ENCODE measurements at regions not wholly inside any gene's neighbourhood (a gene's known extent, or its start where the extent isn't known, plus 50 kb on each side); places are given as distances from the start of the nearest gene placed in this dataset.

DNA sequence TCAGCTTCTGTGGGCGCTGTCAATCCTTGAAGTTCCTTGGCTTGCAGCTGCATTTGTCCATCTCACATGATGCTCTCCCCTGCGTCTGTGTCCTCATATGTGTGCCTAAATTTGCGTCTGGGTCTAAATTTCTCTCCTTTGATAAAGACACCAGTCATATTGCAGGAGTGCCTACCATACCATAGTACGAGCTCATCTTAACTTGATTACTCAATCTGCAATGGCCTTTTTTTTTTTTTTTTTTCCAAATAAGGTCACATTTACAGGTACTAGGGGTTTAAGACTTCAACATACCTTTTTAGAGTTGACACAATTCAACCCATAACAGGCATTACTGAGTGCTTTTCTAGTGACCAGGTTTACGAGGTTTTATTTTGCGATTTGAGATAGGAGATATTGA lies 233.3 kb upstream of the TBX3 start:
- H3K9me3 ChIP-seq (ENCODE audit: control insufficient read depth, low read length): peaks cover 4% of the 10 kb centered on the region
- H3K27ac ChIP-seq (ENCODE audit: low read depth in 1 of 2, low read length in 2 of 2): no peak overlapping the region
- WGBS, 2 donors: 89 to 95% methylated on average over 6 of the region's 6 CpGs
- no peak overlapping the region for H3K4me3 ChIP-seq (ENCODE audit: low read length in 2 of 2)
- no peaks in the 10 kb centered on the region for H3K36me3 ChIP-seq (ENCODE audit: control insufficient read depth in 1 of 2, insufficient read depth in 2 of 2, low read length in 1 of 2)
- ATAC-seq (ENCODE audit: low FRiP score) (no peak), DNase-seq (no peak)
- H3K4me1 ChIP-seq (ENCODE audit: control insufficient read depth in 1 of 2, insufficient read depth in 2 of 2, low read length in 2 of 2): no peaks in the 10 kb centered on the region
- intact Hi-C loops (cut with DNase I): no loop called here
- H3K27me3 ChIP-seq (ENCODE audit: control insufficient read depth in 1 of 2, insufficient read depth in 2 of 2, low read length in 1 of 2): no peaks in the 10 kb centered on the region

DNA sequence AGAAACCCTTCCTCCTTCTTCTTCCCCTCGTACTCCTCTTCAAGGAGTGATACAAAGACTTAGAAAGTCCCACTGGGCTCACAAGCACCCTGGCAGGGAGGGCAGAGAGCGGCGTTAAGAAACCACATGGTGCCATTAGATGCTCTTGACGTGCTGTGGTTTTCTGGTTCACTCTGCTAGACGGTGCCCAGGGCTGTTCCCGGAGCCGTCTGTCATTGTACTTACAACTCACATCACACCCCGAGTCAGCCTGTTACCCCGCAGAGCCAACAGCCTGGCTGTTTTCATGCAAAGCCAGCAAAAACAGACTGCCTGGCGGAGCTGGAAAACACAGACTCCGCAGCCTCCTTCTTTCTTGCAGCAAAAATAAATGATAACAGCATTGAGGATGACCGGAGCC lies 232.6 kb upstream of the TBX3 start:
- H3K9me3 ChIP-seq (ENCODE audit: control insufficient read depth, low read length): peaks cover 4% of the 10 kb centered on the region
- intact Hi-C loops (cut with DNase I): no loop called here
- no peaks in the 10 kb centered on the region for H3K4me1 ChIP-seq (ENCODE audit: control insufficient read depth in 1 of 2, insufficient read depth in 2 of 2, low read length in 2 of 2)
- 55 to 56% methylated on average over 12 of the region's 12 CpGs for whole genome bisulfite sequencing, 2 donors
- DNase-seq (no peak), ATAC-seq (ENCODE audit: low FRiP score) (no peak)
- H3K27ac ChIP-seq (ENCODE audit: low read depth in 1 of 2, low read length in 2 of 2): no peak overlapping the region
- no peaks in the 10 kb centered on the region for H3K27me3 ChIP-seq (ENCODE audit: control insufficient read depth in 1 of 2, insufficient read depth in 2 of 2, low read length in 1 of 2)
- no peaks in the 10 kb centered on the region for H3K36me3 ChIP-seq (ENCODE audit: control insufficient read depth in 1 of 2, insufficient read depth in 2 of 2, low read length in 1 of 2)
- H3K4me3 ChIP-seq (ENCODE audit: low read length in 2 of 2): no peak overlapping the region

DNA sequence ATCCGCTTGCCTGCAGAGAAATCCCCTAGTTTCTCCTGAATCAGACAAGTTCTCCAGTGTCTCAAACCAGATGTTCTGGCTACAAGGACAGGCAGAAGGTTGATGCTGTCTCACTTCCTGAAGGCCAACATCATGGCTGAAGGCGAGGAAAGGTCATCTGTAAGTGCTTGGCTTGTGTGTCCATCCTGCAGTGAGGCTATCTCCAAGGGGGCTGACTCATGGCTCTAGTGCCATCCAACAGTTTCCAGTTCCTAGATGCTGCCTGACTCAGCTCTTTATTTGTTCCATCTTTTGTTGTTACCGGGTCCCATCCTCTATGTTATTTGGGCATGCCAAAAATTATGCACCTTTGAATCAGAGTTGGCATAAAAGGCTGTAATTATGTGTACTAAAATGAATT lies 232.1 kb upstream of the TBX3 start:
- intact Hi-C loops (cut with DNase I): no loop called here
- no peak for ATAC-seq (ENCODE audit: low FRiP score)
- Histone ChIP-seq H3K27ac (ENCODE audit: low read depth in 1 of 2, low read length in 2 of 2) (no peak overlapping the region), H3K27me3 (ENCODE audit: control insufficient read depth in 1 of 2, insufficient read depth in 2 of 2, low read length in 1 of 2) (no peaks in the 10 kb centered on the region), H3K4me1 (ENCODE audit: control insufficient read depth in 1 of 2, insufficient read depth in 2 of 2, low read length in 2 of 2) (no peaks in the 10 kb centered on the region), H3K4me3 (ENCODE audit: low read length in 2 of 2) (no peak overlapping the region), H3K9me3 (ENCODE audit: control insufficient read depth, low read length) (peaks cover 4% of the 10 kb centered on the region), H3K36me3 (ENCODE audit: control insufficient read depth in 1 of 2, insufficient read depth in 2 of 2, low read length in 1 of 2) (no peaks in the 10 kb centered on the region)
- DNase-seq: no peak
- 85 to 92% methylated on average over 3 of the region's 3 CpGs for WGBS, 2 donors

DNA sequence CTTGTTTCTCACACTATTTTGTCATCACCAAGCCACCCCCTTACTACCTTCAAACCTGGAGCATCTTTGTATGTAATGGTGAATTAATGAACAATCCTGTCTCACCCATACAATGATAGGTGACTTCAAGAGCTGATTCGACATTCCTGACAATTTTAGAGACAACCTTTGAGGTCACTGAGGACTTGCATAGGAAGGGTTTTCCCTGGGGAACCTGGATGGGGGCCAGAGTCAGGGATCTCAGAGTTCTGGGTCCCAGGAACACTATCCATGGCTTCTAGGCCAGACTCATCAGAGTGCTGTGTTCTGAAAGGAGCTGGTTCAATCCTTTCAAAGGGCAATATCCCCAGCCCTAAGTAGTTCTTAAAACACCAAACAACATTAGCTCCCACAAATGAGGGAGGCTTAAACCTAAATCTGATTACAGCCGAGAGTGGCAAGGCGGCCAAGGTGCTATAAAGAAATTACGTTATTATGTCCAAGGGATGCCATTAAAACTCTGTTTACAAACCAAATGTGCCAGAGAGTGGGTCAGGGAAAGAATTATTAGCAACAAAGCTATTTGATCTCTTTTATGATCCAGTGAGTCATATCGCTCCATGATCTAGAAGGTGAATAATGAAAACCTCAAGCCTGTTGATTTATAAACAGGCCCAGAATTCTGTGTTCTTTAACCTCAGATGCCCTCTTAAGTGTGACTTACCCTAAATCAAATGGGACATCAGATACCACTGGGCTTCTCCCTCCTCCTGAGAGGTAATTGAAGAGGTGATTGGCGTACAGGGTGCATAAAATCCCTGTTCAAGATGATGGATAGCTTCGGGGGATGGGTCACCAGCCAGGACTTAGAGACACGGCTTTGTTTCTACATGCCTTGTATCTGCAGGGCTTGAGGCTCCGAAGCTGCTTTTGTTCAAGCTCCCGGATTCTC lies 230.2 kb upstream of the TBX3 start:
- Histone ChIP-seq H3K9me3 (ENCODE audit: control insufficient read depth, low read length) (peaks cover 4% of the 10 kb centered on the region), H3K4me3 (ENCODE audit: low read length in 2 of 2) (no peak overlapping the region), H3K27me3 (ENCODE audit: control insufficient read depth in 1 of 2, insufficient read depth in 2 of 2, low read length in 1 of 2) (no peaks in the 10 kb centered on the region), H3K27ac (ENCODE audit: low read depth in 1 of 2, low read length in 2 of 2) (no peak overlapping the region), H3K4me1 (ENCODE audit: control insufficient read depth in 1 of 2, insufficient read depth in 2 of 2, low read length in 2 of 2) (no peaks in the 10 kb centered on the region), H3K36me3 (ENCODE audit: control insufficient read depth in 1 of 2, insufficient read depth in 2 of 2, low read length in 1 of 2) (no peaks in the 10 kb centered on the region)
- DNase-seq (no peak), ATAC-seq (ENCODE audit: low FRiP score) (no peak)
- intact Hi-C loops (cut with DNase I): no loop called here
- 68 to 83% methylated on average over 10 of the region's 10 CpGs for WGBS, 2 donors

GRCh38 chr12:114912811-114913210 lies 228.8 kb upstream of the TBX3 start:
- intact Hi-C loops (cut with DNase I): no loop called here
- H3K4me1 ChIP-seq (ENCODE audit: control insufficient read depth in 1 of 2, insufficient read depth in 2 of 2, low read length in 2 of 2): no peaks in the 10 kb centered on the region
- H3K9me3 ChIP-seq (ENCODE audit: control insufficient read depth, low read length): no peaks in the 10 kb centered on the region
- no peak for DNase-seq
- 82 to 84% methylated on average over 1 of the region's 1 CpG for WGBS, 2 donors
- H3K27ac ChIP-seq (ENCODE audit: low read depth in 1 of 2, low read length in 2 of 2): no peak overlapping the region
- no peak overlapping the region for H3K4me3 ChIP-seq (ENCODE audit: low read length in 2 of 2)
- no peak for ATAC-seq (ENCODE audit: low FRiP score)
- H3K27me3 ChIP-seq (ENCODE audit: control insufficient read depth in 1 of 2, insufficient read depth in 2 of 2, low read length in 1 of 2): no peaks in the 10 kb centered on the region
- no peaks in the 10 kb centered on the region for H3K36me3 ChIP-seq (ENCODE audit: control insufficient read depth in 1 of 2, insufficient read depth in 2 of 2, low read length in 1 of 2)

DNA sequence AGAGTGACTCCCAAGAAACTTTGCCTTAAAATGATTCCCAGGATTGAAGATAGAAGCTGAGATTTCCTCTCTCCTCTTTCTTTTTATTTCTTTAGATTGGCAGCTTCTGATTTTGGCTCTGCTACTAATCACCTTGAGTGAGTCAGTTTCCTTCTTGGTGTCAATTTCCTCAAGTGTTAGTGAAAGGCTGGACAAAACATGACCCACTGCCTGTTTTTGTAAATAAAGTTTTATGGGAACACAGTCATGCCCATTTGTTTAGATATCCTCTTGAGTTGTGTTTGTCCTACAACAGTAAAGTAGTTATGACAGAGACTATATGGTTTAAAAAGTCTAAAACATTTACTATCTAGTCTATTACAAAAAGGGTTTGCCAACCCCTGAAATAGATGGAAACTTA lies 227.2 kb upstream of the TBX3 start:
- Histone ChIP-seq H3K4me3 (ENCODE audit: low read length in 2 of 2) (no peak overlapping the region), H3K36me3 (ENCODE audit: control insufficient read depth in 1 of 2, insufficient read depth in 2 of 2, low read length in 1 of 2) (no peaks in the 10 kb centered on the region), H3K27me3 (ENCODE audit: control insufficient read depth in 1 of 2, insufficient read depth in 2 of 2, low read length in 1 of 2) (no peaks in the 10 kb centered on the region), H3K27ac (ENCODE audit: low read depth in 1 of 2, low read length in 2 of 2) (no peak overlapping the region), H3K9me3 (ENCODE audit: control insufficient read depth, low read length) (no peaks in the 10 kb centered on the region), H3K4me1 (ENCODE audit: control insufficient read depth in 1 of 2, insufficient read depth in 2 of 2, low read length in 2 of 2) (no peaks in the 10 kb centered on the region)
- intact Hi-C loops (cut with DNase I): no loop called here
- DNase-seq: no peak
- ATAC-seq (ENCODE audit: low FRiP score): no peak

GRCh38 chr12:114904254-114905003 lies 220.5 kb upstream of the TBX3 start:
- no peak for ATAC-seq (ENCODE audit: low FRiP score)

GRCh38 chr12:114903083-114903691 lies 219.2 kb upstream of the TBX3 start:
- H3K4me3 ChIP-seq (ENCODE audit: low read length in 2 of 2): no peak overlapping the region
- no peaks in the 10 kb centered on the region for H3K27me3 ChIP-seq (ENCODE audit: control insufficient read depth in 1 of 2, insufficient read depth in 2 of 2, low read length in 1 of 2)
- ATAC-seq (ENCODE audit: low FRiP score): no peak
- H3K4me1 ChIP-seq (ENCODE audit: control insufficient read depth in 1 of 2, insufficient read depth in 2 of 2, low read length in 2 of 2): no peaks in the 10 kb centered on the region
- peaks cover 8% of the 10 kb centered on the region for H3K9me3 ChIP-seq (ENCODE audit: control insufficient read depth, low read length)
- intact Hi-C loops (cut with DNase I): no loop called here
- WGBS, 2 donors: 37 to 51% methylated on average over 12 of the region's 12 CpGs
- H3K36me3 ChIP-seq (ENCODE audit: control insufficient read depth in 1 of 2, insufficient read depth in 2 of 2, low read length in 1 of 2): no peaks in the 10 kb centered on the region
- no peak overlapping the region for H3K27ac ChIP-seq (ENCODE audit: low read depth in 1 of 2, low read length in 2 of 2)
- DNase-seq: no peak

More at GRCh38 chr12:114904254-114905003, 220.5 kb upstream of the TBX3 start:
- no peak overlapping the region for H3K27ac ChIP-seq (ENCODE audit: low read depth in 1 of 2, low read length in 2 of 2)
- no peak for DNase-seq
- no peak overlapping the region for H3K4me3 ChIP-seq (ENCODE audit: low read length in 2 of 2)
- intact Hi-C loops (cut with DNase I): no loop called here
- no peaks in the 10 kb centered on the region for H3K36me3 ChIP-seq (ENCODE audit: control insufficient read depth in 1 of 2, insufficient read depth in 2 of 2, low read length in 1 of 2)
- H3K9me3 ChIP-seq (ENCODE audit: control insufficient read depth, low read length): peaks cover 8% of the 10 kb centered on the region
- H3K4me1 ChIP-seq (ENCODE audit: control insufficient read depth in 1 of 2, insufficient read depth in 2 of 2, low read length in 2 of 2): no peaks in the 10 kb centered on the region
- whole genome bisulfite sequencing, 2 donors: 90 to 94% methylated on average over 7 of the region's 7 CpGs
- H3K27me3 ChIP-seq (ENCODE audit: control insufficient read depth in 1 of 2, insufficient read depth in 2 of 2, low read length in 1 of 2): no peaks in the 10 kb centered on the region

Measured in aorta (tissue), 5 donors.